GM20000 (cell line): ENCODE measurements at regions not wholly inside any gene's neighbourhood (a gene's known extent, or its start where the extent isn't known, plus 50 kb on each side); places are given as distances from the start of the nearest gene placed in this dataset.

Source experiments
- DNase-seq: peaks from one replicate; pipeline ENCODE4 v3.0.0; 2012; ENCODE audit warnings: low spot score
- CTCF ChIP-seq: IDR thresholded peaks from 2 replicates; pipeline ENCODE4 v1.5.1; 2012; ENCODE audit warnings: mild to moderate bottlenecking, control low read depth; ENCODE audit errors: extremely low read depth, missing control alignments

DNA sequence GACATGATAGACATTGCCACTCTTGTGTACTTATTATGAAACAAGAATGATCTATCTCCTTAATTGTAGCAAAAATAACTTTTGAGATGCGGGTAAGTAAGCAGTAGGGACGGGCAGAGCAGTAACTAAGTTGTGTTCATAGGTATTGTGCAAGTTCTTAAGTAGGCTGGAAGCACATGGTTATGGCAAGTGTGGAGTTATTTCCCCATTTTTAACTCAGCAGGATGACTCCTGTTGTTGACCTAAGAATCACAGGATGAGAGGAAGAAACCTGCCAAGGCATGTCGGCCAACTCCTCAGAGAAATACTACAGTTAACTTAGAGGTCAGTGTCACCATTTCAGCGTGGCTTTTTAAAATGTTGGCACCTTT is 51.1 kb upstream of the FN1 start:
- DNase-seq: no peak

GRCh38 chr2:215486291-215487001 is 50.6 kb upstream of the FN1 start:
- no peak for DNase-seq
- TF ChIP-seq CTCF: no peak

More for the DNA sequence above, 51.1 kb upstream of the FN1 start:
- TF ChIP-seq CTCF: no peak
